ENCODE measurements at regions not wholly inside any gene's neighbourhood (a gene's known extent, or its start where the extent isn't known, plus 50 kb on each side); places are given as distances from the start of the nearest gene placed in this dataset.

- DNase-seq = no peak
These were observed 128.2 kb upstream of the HAAO start for GRCh38 chr2:42920446-42921146.

GRCh38 chr2:42918671-42919318, 126.4 kb upstream of the HAAO start:
- no peak for DNase-seq

GRCh38 chr2:42918041-42918440, 125.7 kb upstream of the HAAO start:
- no peak for DNase-seq

DNA sequence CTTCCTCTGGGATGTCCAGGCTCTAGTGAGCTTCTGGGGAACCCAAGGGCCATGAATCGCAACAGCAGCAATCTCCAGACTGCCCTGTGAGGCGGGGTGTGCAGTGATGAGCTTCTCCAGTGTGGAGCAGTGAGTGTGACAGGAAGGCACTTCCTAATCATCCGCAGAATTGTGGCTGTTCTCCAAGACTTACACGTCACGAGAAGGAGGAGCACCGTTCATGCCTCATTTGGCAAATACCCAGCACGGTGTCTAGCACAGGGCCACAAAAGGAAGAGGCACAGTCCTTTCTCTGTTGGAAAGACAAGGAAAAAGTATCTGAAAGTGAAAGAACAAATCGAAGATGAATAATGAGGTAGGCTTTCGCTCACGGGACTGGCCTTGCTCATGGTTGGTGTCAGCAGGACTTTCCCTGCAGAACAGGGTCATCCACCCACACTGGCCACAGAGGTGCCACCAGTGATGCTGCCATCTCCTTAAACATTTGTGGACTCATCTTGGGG, 125.1 kb upstream of the HAAO start:
- DNase-seq = no peak

DNA sequence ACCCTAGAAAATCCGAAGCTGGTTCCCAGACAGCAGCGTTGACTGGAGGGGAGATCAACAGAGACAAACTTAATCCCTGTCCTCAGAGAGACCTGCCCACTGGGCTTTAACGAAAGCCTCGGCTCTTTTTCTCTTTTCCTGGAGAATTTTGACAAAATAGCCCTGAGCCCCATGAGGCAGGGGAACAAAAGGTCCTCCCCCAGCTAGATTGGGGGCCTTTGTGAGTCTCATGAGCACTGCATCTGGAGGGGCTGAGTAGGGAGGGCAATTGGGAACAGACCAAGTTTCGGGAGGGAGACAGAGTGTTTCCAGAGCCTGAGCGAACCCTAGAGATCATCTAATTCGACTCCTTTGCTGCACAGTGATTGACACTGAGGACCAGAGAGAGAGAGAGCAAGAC, 123.9 kb upstream of the HAAO start:
- no peak for DNase-seq

GRCh38 chr2:42914860-42915259, 122.5 kb upstream of the HAAO start:
- DNase-seq = no peak

- DNase-seq = no peak
These were observed 121.9 kb upstream of the HAAO start for GRCh38 chr2:42914314-42914713.

- DNase-seq = no peak
These were observed 121.0 kb upstream of the HAAO start for GRCh38 chr2:42913280-42913878.

GRCh38 chr2:42910645-42911405, 118.4 kb upstream of the HAAO start:
- no peak for DNase-seq

- DNase-seq = no peak
These were observed 117.6 kb upstream of the HAAO start for GRCh38 chr2:42909966-42910365.

DNA sequence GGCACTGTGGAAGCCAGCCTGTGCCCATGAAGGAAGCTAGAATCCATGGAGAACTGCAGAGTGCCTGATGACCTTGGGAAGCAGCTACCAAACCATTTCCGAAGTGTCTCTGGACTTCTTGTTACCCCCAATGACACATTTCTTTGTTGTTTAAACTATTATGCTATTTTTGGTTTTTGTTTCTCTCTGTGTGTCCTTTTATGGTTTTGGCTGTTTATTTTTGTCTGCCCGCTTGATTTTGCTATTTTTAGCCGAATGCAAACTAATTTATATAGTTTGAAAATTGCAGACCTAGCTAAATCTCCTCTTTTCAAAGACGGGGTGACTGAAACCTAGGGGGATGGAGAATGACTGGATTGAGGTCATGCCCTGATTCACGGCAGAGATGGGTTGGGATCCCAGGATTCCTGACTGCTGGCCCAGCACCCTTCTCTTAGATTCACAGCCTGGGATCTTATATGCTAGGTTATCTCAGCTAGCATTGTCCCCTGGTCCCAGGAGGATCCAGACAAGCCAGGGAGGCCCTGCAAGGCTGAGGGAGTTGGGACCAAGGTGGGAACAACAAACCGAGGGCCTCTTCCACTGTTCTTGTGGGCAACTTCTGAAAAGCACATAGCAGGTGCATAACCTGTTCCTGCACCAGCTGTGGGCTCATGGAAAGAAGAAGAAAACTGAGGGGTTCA, 116.3 kb upstream of the HAAO start:
- no peak for DNase-seq

DNA sequence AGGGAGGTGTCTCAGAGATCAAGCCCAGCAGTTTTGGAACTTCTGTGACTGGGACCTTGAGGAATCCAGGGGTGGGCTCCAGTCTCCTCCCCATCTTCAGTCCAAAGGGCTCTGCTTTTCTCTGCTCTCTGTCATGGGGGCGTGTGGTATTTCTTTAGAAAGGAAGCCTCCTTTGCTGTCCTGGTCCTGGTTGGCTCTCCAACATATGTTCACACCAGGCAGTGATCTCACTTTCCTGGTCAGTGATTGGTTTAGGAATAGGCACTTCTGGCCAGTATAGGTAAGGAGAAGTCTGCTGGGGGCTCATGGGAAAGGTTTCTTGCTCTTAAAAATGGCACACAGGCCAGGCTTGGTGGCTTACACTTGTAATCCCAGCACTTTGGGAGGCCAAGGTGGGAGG, 115.5 kb upstream of the HAAO start:
- DNase-seq = no peak

DNA sequence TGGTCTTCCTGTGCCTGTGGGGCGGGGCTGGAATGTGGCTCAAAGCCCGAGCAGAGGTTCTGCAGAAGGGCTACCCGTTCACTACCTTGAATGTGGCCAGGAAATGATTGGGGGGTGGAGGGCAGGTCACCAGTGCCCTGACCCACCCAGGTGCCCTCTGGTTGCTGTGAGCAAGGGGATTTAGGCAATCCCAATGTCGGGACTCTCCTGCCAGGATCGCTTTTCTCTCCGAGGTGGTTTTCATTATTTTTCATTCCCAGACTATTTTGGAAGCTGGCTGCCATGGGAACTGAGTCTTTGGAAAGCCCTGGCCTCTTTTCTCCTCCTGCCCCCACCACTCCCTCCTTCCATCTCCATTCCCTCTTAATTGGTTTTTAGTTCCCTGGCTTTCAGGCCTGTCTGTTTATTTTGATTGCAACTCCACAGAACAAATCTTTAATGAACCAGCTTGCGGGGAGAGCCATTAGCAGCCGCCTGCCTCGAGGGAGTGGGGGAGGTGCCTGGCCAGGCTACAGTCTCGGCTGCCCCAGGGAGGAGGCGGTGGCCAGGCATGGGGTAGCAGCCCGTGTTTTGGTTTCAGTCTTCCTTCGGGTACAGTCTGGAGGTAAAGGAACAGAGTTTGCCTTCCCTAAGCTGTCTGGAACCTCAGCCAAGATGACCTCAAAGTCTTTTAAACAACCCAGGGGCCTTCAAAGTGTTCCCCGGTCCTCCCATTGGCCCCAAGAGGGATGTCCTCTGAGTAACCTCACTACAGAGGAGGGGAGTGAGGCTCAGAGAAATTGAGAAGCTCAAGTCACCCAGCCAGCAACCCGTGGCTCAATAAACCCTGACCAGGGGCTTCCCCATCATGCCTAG, 114.4 kb upstream of the HAAO start:
- DNase-seq = peak; percentile 86

DNA sequence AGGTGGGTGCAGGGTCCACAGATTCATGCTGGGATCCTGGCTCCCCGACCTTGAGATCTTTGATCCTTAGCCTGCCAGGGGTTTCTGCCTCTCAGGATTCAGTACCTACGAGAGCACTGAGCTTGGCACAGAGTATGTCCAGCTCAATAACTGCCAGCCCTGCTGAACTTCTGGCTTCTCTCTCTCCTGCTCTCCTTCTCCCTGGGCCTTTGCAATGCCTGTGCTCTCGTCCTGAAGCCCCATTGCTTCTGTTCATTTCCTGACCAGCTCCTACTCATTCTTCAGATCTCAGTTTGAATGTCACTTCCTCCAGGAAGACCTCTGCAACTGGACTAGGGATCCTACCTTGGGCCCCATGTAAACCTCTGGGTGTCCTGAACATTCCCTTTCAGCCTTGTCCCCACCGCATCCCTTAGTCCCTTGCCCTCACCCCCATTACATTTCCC, 113.8 kb upstream of the HAAO start:
- no peak for DNase-seq

DNA sequence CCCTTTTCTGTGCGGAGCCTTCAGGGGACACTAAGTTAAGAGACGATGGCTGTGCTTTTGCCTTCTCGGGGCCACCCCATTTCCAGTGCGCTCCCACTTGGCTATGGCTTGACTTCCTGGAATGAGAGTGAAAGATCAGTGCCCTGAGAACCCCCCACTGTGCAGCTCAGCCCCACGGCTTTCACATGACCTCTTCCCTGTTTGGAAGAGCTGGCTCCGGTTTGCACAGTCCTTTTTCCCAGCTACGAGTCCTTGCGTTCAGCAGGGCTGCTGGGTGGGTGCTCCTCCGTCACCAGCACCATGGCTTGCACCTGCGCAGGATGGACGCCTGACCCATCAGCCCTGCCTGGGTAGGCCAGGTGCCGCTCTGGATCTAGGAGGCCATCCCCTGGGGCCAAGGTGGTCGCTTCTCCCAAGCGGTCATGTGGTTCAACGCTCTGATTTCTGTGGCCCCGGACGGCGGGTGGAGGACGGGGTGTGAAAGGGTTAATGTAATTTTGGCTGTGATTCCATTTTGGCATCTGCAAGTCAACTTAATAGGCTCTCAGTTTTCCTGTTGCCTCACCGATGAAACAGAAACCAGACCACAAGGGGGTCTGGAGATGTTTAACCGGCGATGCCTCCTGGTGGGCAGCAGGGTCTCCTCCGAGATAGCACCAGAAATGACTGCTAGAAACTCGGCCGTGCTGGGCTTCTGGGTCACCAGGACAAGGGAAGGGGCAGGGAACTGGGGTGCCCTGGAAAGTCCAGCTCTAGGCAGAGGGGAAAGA, 113.1 kb upstream of the HAAO start:
- peak; percentile 73 for DNase-seq

- DNase-seq = no peak
These were observed 112.1 kb upstream of the HAAO start for GRCh38 chr2:42904576-42904876.

DNA sequence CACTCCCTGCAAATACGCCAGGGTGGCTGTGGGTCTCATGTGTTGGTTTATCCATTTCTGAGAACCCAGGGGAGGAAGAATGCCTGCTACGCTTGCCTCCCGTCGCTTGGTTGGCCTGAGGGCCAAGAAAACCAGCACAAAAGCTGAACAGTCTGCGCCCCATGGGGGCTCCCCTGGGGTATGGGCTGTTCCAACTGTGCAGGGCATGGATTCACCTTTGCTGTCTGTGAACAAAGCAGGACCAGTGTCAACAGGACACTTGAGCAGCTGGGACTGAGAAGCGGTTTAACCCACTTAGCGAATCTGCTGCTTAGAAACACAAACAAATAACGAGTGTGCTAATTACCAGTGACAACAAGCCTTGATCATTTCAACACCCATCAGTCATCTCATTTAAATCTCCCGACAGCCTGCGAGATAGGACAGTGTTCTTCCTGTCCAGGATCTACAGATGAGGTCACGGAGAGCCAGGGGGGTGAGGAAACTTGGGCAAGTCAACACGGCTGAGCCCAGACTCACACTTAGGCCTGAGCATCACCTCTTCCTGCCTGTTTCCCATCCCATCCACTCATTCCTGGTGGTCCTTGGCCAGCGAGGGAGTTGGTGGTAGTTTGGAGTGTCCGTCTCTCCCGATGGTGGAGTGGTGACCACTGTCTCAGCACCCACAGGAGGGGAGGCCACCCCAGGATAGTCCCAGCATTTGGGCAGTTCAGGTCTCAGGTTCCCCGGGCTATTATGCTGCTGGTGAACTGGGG, 111.6 kb upstream of the HAAO start:
- DNase-seq = no peak

DNA sequence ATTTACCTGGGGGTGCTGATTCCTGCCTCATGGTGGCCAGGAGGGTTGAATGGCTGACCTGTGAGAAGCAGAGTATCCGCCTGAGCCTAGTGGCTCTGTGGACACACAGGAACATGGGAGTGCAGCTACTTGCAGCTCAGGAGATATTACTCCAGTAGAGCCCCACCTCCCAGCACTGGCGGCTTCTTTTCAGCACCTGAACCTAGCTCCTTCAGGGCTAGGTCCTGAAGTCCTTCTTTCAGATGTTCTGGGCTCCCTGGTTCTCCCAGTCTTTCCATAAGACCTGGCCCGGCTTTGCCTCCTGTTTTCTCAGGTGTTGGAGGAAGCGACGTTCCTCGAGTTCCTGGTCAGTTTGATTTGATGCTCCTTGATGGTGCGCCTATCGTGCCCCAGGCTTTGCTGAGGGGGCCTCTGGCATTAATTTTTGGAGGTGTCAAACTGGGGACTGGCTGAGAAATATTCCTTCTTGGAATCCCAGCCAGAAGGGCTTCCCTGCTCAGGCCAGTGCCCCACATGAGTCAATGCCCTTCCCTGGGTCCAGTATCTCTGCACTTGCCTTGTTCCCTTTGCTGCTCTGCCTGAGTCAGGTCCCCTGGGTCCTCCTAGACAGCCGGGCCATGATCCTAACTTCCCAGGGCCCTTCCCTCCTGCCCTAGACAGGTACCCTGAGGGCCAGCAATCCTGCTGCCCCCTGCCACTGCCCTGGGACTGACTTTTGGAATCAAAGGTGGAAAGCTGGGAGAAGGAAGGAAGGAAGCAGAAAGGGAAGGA, 110.7 kb upstream of the HAAO start:
- DNase-seq = no peak

All from muscle of arm (tissue), 1 donor.